Endometrial microvascular endothelial cells (primary cell): ENCODE measurements at regions not wholly inside any gene's neighbourhood (a gene's known extent, or its start where the extent isn't known, plus 50 kb on each side); places are given as distances from the start of the nearest gene placed in this dataset.
"Not testable (repeated sequence)": the region's sequence is repeated elsewhere in the genome, so short reads cannot be mapped to it uniquely, and the experiment has no call there.

Source experiments
- in situ Hi-C: cut with HindIII; loops from 2 replicates; pipeline ENCODE4 v1.10.0; 2017; ENCODE audit warnings: low sequenced_read_pairs, low pct_unique_long_range_greater_than_20kb; ENCODE audit errors: inconsistent ontology term

DNA sequence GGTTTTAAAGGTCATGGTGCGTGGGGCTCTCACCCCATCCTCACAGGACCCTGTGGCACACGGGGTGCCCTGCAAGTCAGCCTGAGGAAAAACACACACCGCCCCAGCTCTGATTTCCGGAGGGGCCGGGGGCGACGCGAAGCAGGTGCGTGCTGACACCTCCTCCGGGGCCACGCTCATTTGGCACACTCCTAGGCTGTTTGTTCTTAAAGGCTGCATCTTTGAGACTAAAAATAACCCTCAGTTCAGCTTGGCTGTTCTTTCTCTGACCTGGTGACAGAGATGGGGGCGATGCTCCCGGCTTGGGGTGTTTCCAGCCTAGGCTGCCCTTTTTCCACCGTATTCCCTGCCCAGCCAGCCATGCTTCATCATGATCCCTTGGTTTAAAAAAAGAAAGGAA is 141.5 kb upstream of the TPM1 start:
- in situ Hi-C loops, result no loop called here

DNA sequence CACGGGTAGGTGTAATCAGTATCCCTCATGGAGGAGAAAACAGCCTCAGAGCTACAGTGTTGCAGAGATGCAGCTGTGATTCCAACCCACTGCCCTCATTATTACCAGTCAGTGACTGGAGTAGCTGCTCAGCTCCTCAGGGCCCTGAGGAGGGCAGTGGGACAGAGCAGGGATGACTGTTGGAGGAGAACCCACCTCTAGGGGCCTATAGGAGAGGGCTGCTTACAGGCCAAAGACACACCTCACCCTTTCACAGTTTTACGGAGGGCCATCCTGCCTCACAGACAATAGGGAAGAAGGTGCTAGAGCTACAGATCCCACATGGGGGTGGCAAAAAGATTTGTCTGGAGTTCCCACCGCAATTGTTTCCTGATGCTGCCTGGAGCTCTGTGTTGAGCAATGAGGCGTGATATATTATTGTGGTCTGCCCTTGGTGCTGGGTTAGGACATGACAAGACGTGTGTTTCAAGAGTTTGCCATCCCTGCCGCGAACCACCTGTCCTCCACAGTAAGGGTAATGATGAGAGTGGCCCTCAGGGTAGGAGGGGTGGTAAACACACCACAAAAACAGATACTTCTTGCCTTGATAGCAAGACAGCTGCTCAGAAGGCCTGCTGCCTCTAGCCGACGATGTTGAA is 140.5 kb upstream of the TPM1 start:
- in situ Hi-C loops, result no loop called here

DNA sequence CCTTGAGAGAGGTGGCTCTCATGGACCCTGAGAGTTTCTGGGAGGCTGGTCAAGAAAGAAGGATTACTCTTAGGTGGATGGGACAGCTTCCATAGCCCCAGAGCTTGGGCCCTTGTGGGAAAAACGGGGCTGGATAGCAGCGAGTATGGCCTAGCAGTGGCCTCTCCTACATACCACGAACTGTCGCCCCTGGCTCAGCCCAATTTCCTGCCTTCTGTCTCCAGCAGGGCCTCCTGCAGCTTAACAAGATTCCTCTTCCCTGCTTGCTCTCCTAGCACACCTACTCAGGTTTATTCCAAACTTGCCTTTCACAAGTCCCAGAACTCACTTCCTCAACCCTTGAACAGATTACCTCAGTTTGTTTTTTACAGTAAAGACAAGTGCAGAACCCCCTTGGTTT is 139.7 kb upstream of the TPM1 start:
- in situ Hi-C loops, result no loop called here

DNA sequence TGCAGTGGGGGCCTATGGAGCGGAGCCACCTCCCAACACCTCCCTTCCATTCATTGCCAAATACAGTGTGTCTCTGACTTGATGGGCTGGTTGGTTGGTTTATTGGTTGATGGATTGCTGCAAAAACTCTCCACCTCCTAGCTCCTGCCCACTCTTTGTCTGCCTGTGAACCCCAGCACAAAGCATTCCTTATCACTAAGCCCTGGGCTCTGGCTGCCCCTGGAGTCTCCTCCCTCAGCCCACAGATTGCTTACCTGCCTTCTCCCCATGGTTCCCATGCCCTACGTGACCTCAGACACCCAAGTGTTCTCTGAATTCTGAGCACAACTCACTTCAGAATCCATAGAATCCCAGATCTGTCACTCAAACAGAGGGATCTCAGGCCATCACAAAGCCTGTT is 139.1 kb upstream of the TPM1 start:
- in situ Hi-C loops, result no loop called here

DNA sequence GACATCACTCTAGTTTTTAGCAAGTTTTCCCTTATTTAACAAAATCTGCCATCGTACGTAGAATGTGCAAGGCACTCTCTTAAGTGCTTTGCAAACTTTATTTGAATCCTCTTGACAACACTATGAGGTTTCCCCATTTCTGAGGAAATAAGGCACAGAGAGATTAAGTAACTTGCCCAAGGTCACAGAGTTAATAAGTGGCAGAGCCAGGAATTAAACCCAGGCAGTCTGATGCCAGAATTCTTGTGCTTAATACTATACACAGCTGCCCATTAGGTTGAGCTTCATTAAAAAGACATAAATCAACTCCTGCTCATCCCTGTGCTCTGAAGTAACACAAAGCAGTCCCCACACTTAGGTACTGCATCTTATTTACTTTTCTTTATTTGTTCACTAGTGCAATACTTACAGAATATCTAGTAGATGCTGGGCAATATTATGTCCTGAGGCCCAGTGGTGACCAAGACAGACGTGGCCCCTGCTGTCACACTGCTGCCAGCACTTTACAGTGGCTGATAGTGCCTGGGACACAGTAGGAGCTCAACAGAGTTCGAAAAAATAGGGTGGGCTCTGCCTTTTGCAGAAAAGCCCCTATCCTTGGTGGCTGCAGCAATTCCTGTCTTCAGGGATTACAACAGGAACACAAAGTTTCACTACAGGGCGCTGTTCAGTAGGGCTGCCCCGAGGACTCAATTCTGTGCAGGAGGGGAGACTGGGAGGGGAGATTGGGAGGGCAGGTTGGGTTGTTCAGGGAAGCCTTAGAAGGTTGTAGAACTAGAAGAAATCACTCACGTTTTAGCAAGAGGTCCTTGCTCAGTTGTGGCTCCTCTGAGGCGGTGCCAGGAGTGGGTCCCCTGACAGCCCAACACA is 138.3 kb upstream of the TPM1 start:
- in situ Hi-C loops, result no loop called here

DNA sequence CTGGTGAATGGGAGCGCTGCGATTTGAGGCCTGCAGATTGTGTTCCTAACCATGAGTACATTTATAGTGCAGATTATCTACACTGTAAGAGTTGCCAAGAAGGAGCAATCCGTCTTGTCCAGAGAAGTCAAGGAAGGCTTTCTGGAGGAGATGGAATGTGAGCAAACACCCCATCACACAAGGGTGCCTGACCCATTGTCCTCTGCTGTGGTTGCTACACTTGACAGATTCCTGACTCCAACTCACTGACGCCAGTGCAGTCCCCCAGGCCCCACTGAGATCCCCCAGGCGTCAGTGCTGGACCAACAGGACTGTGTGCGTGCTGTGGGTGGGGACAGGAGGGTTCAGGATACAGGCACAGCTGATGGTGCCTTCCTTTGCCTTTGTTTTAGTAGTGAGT is 135.9 kb upstream of the TPM1 start:
- in situ Hi-C loops, result no loop called here

DNA sequence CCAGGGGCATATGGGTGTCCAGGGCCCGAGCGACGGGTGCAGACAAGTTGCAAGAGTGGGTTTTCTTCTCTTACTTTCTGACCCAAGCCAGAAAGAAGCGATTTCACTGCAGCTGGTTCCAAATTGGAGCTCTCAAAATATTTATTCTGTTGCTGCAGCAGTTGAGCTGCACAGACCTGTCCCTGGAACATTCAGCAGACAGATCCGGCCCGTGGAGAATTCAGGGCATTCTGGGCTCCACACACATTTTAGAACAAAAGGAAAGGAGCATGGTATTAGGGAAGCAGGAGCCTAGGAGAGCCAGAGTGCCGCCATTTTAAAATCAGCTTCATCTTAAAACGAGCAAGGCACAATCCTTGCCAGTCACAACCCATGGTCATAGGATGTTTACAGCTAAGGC is 135.3 kb upstream of the TPM1 start:
- in situ Hi-C loops, result no loop called here

DNA sequence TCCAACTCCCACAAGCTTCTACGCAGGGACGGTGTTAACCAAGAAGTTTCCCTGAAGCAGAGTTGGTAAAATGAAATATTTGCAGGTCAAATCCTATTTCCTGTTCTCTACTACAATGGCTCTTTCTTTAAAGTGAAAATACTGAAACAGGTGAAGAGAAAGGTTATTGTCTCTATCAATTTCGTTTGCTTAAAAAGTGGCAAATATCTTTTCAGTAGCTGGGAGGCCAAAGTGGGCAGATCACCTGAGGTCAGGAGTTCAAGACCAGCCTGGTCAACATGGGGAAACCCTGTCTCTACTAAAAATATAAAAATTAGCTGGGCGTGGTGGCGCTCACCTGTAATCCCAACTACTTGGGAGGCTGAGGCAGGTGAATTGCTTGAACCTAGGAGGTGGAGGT is 134.2 kb upstream of the TPM1 start:
- in situ Hi-C loops, result not testable (repeated sequence)

DNA sequence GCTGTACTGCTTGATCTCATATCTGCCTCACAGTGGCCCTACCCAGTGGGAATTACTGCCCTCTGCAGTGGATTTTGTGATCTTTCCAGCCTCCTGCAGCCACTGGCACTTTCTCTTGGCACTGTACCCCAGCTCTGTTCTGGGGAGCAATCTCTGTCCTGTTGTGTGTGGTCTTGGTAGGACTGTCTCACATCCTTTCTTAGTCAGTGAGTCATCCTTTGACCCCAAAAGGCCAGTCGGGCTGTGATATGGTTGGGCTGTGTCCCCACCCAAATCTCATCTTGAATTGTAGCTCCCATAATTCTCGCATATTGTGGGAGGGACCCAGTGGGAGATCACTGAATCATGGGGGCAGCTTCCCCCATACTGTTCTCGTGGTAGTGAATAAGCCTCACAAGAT is 133.3 kb upstream of the TPM1 start:
- in situ Hi-C loops, result no loop called here

DNA sequence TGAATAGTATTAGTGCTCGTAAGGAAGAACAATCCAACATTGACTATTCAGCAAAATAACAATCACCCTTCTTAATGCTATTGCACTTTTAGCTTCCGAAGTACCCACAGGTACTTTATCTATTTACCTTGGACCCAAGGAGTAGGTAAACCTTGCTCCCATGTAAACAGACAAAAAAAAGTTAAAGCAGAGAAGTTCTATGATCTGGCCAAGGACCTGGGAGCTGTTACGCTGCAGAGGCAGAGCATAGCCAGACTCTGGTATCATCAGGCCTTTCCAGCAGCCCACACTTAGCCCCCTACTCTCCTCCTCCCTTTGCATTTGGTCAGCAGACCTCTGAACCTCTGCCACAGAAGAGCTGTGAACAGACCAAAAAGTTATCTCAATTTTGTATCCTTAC is 130.3 kb upstream of the TPM1 start:
- in situ Hi-C loops, result no loop called here

DNA sequence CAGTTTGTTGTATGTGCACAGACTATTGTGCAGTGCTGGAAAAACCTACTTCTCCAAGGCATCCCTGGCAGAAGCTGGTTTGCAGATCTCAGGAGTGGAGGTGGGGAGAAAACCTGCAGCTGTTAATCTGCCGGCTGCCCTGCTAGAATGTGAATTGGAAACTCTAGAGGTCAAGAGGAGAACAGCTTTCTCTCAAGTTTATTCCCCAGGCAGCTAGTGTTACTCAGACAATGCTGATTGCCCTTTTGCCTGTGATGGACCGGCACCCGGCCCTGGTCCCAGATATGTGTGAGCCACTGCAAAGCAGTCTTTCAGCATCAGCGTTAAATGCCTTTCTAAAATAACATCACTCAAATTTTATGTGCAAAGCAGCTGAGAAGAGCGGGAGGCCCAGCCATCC is 129.7 kb upstream of the TPM1 start:
- in situ Hi-C loops, result no loop called here

DNA sequence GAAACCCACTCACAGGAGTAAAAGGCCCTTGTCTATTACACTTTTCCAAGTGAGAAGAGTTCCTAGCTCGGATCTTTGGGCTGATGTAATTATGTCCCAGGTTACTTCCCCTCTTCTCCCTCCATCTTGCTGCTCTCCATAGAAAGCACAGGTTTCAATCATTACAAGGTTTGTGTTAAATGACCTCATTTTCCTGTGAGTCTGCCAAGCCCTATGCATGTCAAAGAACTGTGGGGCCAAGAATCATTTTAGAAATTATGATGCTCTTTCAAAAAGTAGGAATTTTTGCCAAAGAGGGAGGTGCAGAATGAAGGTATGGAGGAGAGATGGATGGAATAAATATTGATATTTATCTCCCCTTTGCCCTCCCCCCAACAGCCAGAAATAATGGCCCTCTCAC is 129.3 kb upstream of the TPM1 start:
- in situ Hi-C loops, result no loop called here

DNA sequence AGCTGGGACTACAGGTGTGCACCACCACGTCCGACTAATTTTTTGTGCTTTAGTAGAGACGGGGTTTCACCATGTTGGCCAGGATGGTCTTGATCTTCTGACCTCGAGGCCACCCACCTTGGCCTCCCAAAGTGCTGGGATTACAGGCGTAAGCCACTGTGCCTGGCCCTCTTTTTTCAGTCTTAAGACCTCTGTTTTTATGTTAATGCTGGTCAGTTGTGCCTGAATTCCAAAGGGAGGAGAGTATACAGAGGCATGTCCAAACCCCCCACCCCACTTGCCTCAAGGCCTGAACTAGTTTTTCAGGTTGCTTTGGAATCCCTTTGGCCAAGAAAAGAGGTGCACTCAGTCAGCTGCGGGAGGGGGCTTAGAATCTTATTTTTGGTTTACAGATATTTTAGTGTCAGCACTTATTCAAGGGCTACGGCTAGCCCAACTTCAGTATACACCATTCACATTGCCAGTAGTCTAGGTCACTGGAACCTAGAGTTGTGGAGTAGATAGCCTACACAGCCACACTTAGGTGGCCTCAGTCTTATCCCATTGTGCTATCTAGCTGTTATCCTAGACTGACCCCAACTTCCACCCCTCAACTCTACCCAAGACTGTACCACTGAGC is 128.0 kb upstream of the TPM1 start:
- in situ Hi-C loops, result no loop called here

DNA sequence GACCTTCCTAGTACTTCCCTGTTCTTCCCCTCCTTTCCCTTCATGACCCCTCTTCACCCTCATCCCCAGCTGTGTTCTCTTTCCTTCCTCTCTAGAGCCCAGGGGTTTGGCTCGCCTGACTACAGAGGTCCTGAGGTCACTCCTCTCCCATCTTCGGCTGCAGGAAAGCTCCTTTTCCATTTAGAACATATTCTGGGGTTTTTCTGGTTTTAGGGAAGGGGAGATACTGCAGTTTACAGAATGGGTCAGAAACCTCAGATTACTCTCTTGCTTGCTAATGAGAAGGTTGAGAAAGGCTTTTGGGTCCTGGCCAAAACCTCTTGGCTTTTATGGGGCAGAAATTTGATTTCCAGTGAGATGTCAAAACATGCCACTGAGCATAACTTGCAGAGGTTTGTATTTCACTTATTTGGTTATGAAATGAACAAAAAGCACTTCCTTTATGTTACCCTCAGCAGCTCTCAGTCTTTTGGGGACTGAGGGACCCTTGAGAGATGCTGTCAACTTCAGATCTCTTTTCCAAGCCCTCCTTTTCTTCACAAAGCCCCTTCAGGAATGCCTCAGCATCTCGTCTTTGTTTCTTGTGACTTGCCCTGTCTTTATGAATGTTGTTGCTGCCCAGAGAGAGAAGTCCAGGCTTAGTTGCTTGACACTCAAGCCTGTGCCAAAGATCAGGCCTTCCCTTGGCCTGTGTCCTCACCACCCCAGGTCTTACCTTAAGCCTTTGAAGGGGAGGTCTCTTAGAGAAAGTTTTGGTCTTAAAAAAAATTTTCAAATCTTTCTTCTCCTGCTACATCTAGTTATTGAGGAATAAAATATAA is 121.7 kb upstream of the TPM1 start:
- in situ Hi-C loops, result no loop called here

DNA sequence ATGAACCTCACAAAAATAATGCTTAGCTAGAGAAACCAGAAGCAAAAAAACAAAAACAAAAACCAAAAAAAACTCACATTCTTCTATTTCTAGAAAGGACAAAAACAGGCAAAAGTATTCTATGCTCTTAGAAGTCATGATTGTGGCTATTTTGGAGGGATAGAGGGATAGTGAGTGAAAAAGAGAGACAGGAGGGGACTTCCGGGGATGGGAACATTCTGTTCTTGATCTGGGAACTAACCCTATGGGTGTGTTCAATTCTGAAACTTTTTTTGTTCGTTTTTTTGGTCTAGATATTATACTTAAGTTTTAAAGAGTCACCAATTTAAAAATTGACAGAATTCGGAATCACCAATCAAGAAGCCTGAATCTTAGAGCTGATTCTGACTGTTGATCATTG is 120.0 kb upstream of the TPM1 start:
- in situ Hi-C loops, result no loop called here

DNA sequence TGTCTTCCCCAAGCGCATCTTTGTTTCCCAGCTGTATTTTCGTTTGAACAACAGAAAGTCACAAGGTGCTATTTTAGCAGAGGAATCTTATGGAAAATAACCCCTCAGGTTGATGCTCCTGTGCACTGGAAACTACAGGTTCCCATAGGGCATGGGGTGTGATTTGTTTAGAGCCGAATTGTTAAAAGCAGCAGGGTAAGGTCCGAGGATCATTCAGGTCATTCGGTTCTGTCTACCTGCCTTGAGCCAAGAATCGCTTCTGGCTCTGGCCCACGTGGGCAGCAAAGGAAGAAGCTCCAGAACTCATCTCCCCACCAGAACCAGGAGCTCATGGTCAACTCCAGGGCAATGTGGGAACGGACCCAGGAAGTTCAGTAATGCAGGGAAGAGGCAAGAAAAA is 116.7 kb upstream of the TPM1 start:
- in situ Hi-C loops, result no loop called here

DNA sequence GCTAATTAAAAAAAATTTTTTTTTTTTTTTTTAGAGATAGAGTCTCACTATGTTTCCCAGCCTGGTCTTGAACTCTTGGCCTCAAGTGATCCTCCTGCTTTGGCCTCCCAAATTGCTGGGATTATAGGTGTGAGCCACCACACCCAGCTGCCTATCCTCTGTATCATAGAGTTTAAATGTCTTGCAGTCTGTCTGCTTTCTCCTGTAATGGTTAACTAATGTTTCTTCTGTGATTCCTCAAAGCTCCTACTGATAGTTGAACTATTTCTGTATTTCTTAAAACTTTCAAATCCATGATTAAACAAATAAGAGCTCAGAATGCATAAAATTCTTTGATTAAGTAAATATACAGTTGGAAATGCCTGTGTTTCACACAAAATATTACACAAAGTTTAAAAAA is 115.4 kb upstream of the TPM1 start:
- in situ Hi-C loops, result no loop called here

DNA sequence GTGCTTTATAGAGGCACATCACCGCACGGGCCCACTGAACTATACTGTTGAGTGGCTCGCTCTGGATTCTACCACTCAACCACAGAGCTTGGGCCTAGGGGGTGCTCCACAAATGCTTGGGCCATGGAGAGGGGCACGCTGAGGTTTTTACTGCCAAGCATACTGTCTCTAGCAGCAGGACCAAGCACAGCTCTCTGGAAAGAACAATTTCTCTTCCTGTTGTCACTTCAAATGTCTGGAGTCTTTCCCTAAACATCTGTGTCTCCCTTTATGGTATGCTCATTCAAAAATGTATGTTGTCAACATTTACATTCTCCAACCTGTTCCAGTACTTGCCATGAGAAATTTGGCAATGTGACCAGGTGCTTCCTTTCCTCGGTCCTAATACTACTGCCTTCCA is 114.7 kb upstream of the TPM1 start:
- in situ Hi-C loops, result no loop called here

DNA sequence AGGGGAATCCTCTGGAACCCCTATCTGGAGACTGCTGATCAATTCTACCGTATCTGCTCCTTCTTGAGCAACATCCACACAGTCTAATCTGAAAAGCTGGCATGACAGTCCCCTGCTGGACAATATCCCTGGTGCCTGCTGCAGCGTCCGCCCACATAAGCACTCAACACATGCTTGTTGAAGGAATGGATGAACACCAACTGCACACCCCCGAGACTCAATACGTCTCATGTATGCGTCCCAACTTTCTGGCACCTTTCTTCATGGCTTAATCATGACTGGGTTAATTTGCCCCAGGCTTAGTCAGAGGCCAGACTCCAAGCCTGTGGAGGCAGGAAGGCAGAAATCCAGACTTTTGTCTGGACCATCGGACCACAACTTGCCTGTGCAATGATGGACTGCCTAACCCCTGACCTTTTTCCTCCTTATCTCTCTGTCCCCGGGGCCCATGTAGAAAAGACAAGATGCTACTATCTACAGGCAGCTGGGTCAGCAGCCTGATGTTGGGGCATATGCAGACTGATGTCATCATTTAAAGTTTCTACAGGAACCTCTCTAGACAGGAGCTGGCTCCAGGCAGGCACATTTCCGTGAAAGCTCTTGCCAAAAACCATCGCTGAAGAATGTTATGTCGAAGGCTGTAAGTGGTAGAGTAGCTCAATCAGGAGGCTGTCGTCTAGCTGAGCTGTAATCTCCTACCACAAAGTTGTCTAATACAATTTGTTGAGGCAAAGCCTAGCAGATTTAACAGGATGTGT is 114.1 kb upstream of the TPM1 start:
- in situ Hi-C loops, result no loop called here
